ENCODE measurements at regions not wholly inside any gene's neighbourhood (a gene's known extent, or its start where the extent isn't known, plus 50 kb on each side); places are given as distances from the start of the nearest gene placed in this dataset.

GRCh38 chr5:126069329-126069728, 353.9 kb upstream of the GRAMD2B start:
- TF ChIP-seq POLR2A (IDR thresholded peaks at IDR 0.05; ENCODE audit: low read depth, low read length) = no peak
- TF ChIP-seq POLR2AphosphoS5 (IDR thresholded peaks at IDR 0.05; ENCODE audit: low read depth, low read length) = no peak

All from GM12892 (cell line).